ENCODE measurements at regions not wholly inside any gene's neighbourhood (a gene's known extent, or its start where the extent isn't known, plus 50 kb on each side); places are given as distances from the start of the nearest gene placed in this dataset.

DNA sequence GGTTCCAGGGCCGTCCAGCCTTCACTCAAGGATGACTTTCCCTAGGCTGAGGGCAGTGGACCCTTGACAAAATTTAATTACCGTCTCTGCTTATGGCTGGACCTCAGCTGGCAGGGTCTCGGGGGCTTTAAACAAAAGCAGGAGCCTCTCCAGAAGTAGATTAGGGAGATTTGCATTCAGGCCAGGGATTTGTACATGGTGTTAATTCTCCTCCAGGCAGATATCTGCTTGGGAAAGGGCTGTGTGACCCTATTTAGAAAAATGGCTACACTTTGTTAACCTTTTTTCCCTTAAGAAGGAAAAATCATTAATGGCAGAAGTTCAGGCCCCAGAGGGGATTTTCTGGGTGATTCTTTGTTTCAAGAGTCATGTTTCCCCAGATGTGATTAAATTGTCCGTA lies 329.1 kb upstream of the C2CD4B start:
- TF ChIP-seq, protein P1, sequence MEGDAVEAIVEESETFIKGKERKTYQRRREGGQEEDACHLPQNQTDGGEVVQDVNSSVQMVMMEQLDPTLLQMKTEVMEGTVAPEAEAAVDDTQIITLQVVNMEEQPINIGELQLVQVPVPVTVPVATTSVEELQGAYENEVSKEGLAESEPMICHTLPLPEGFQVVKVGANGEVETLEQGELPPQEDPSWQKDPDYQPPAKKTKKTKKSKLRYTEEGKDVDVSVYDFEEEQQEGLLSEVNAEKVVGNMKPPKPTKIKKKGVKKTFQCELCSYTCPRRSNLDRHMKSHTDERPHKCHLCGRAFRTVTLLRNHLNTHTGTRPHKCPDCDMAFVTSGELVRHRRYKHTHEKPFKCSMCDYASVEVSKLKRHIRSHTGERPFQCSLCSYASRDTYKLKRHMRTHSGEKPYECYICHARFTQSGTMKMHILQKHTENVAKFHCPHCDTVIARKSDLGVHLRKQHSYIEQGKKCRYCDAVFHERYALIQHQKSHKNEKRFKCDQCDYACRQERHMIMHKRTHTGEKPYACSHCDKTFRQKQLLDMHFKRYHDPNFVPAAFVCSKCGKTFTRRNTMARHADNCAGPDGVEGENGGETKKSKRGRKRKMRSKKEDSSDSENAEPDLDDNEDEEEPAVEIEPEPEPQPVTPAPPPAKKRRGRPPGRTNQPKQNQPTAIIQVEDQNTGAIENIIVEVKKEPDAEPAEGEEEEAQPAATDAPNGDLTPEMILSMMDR (IDR thresholded peaks at IDR 0.05) = no peak
- no peak for DNase-seq (ENCODE audit: extremely low spot score, unreplicated experiment)
- peaks cover 13% of the 10 kb centered on the region for H3K4me1 Mint-ChIP-seq (ENCODE audit: unreplicated experiment)
- no peak overlapping the region for H3K4me3 Mint-ChIP-seq (ENCODE audit: unreplicated experiment)
- H3K27ac Mint-ChIP-seq (ENCODE audit: unreplicated experiment) = no peak overlapping the region
- H3K36me3 Mint-ChIP-seq (ENCODE audit: unreplicated experiment) = no peaks in the 10 kb centered on the region
- H3K27me3 Mint-ChIP-seq (ENCODE audit: unreplicated experiment) = no peaks in the 10 kb centered on the region
- no peaks in the 10 kb centered on the region for H3K9me3 Mint-ChIP-seq (ENCODE audit: unreplicated experiment)

DNA sequence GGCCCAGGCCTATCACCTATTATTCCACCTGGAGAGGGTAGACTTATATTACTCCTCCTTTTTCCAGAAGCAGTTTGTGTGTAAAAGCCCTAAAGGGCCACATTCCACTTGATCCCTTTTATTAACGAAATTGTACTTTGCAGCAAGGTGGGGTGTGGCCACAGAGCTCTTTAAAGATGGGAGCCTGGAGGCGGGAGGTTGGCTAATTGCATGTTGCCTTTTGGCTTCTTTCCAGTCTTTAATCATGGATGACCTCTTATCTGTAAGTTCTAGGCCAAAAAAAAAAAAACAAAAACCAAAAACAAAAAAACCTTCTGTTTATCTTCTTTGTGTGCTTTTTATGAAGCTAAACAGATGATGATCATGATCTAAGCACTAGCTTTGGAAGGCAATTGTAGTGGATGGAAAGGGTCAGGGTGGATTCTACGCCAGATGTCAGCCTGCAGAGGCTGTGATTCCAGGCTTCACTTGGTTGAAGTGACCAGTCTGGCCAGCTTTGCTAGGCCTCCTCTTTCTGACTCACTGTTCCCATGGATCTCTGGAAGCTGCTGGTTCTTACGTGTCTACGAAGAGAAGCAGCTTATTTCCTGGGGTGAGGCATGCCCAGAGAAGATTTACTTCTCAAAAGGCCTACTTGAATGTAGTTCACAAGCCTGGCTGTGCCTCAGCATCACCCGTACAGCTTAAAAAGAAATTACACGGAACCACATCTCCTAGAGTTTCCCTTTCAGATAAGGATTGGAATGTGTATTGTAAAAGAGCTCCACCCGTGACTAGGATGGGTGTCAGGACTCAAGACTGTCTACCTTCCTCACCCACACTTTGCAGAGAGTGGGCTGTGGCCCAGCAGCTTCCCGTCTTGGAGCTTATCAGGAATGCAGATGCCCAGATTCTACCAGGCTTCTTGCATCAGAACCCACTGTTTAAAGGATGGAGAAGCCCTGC lies 330.9 kb upstream of the C2CD4B start:
- DNase-seq (ENCODE audit: extremely low spot score, unreplicated experiment) = no peak
- TF ChIP-seq, protein P1 (IDR thresholded peaks at IDR 0.05) = no peak
- Mint-ChIP-seq H3K9me3 (ENCODE audit: unreplicated experiment) (no peaks in the 10 kb centered on the region), H3K4me3 (ENCODE audit: unreplicated experiment) (no peak overlapping the region), H3K36me3 (ENCODE audit: unreplicated experiment) (no peaks in the 10 kb centered on the region), H3K27ac (ENCODE audit: unreplicated experiment) (no peak overlapping the region), H3K27me3 (ENCODE audit: unreplicated experiment) (no peaks in the 10 kb centered on the region), H3K4me1 (ENCODE audit: unreplicated experiment) (peaks cover 14% of the 10 kb centered on the region)

DNA sequence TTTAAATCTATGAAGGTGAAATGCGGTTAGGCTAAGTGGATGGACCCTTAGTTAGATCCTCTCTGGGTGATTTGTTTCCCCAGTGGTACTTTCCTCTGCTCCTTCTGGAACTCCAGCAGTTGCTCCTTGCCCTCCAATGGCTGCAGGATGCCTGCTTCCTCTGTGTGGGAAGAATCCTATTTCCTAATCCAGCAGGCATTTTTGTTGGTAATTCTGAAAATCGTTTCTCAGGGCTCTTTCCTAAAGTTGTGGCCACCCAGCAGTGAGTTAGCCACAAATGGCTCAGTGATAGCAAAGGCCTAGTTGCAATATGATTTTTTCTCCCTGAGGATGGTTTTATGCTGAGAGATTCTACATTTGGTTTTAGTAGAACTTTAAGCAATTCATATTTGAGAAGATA lies 332.3 kb upstream of the C2CD4B start:
- no peak overlapping the region for H3K27ac Mint-ChIP-seq (ENCODE audit: unreplicated experiment)
- TF ChIP-seq, protein P1 (IDR thresholded peaks at IDR 0.05) = no peak
- no peaks in the 10 kb centered on the region for H3K9me3 Mint-ChIP-seq (ENCODE audit: unreplicated experiment)
- peaks cover 21% of the 10 kb centered on the region for H3K4me1 Mint-ChIP-seq (ENCODE audit: unreplicated experiment)
- H3K36me3 Mint-ChIP-seq (ENCODE audit: unreplicated experiment) = no peaks in the 10 kb centered on the region
- no peak overlapping the region for H3K4me3 Mint-ChIP-seq (ENCODE audit: unreplicated experiment)
- no peak for DNase-seq (ENCODE audit: extremely low spot score, unreplicated experiment)
- H3K27me3 Mint-ChIP-seq (ENCODE audit: unreplicated experiment) = no peaks in the 10 kb centered on the region

DNA sequence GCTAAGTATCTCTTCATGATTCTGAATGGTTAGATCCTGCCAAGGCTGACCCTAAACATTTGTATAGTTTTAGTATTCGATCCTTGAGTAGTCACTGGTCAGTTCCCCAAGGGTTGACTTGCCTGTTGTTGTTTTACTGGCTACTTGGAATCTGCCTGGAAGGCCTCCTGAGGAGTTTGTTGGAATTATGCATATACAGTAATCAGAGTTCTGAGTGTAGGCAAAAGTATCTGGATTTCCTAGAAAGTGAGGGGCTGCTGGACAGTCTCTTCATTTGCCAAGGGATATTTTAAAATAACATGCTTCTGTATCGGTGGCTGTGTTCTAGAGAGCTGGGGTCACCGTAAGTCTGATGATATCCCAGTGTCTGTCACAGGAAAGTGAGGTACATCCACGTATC lies 333.2 kb upstream of the C2CD4B start:
- DNase-seq (ENCODE audit: extremely low spot score, unreplicated experiment) = no peak
- peaks cover 27% of the 10 kb centered on the region for H3K4me1 Mint-ChIP-seq (ENCODE audit: unreplicated experiment)
- TF ChIP-seq, protein P1 (IDR thresholded peaks at IDR 0.05) = no peak
- H3K27me3 Mint-ChIP-seq (ENCODE audit: unreplicated experiment) = no peaks in the 10 kb centered on the region
- no peak overlapping the region for H3K4me3 Mint-ChIP-seq (ENCODE audit: unreplicated experiment)
- no peak overlapping the region for H3K27ac Mint-ChIP-seq (ENCODE audit: unreplicated experiment)
- no peaks in the 10 kb centered on the region for H3K36me3 Mint-ChIP-seq (ENCODE audit: unreplicated experiment)
- H3K9me3 Mint-ChIP-seq (ENCODE audit: unreplicated experiment) = no peaks in the 10 kb centered on the region

DNA sequence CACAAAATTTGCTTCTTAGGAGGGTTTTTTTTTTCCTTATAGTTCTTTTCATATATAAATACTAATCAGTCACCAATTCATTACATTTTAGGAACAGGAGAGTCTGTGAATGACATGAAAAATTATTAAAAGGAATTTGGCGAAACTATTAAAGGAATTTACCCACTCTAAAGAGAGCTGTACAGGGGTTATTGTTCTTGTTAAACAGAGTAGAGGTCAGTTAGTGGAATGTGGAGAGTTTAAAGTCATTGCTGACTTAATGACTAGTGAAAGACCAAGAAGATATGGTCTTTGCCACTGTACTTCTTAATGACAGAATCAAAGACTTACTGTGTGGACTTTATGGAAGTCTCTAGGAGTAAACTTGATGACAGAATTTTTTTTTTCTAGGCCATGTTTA lies 333.6 kb upstream of the C2CD4B start:
- no peak overlapping the region for H3K4me3 Mint-ChIP-seq (ENCODE audit: unreplicated experiment)
- no peaks in the 10 kb centered on the region for H3K36me3 Mint-ChIP-seq (ENCODE audit: unreplicated experiment)
- no peak overlapping the region for H3K27ac Mint-ChIP-seq (ENCODE audit: unreplicated experiment)
- DNase-seq (ENCODE audit: extremely low spot score, unreplicated experiment) = no peak
- TF ChIP-seq, protein P1 (IDR thresholded peaks at IDR 0.05) = no peak
- H3K4me1 Mint-ChIP-seq (ENCODE audit: unreplicated experiment) = peaks cover 31% of the 10 kb centered on the region
- H3K9me3 Mint-ChIP-seq (ENCODE audit: unreplicated experiment) = no peaks in the 10 kb centered on the region
- H3K27me3 Mint-ChIP-seq (ENCODE audit: unreplicated experiment) = no peaks in the 10 kb centered on the region

Data from osteocyte (in vitro differentiated cells).